Suprapubic skin (tissue), 4 donors: ENCODE measurements at regions not wholly inside any gene's neighbourhood (a gene's known extent, or its start where the extent isn't known, plus 50 kb on each side); places are given as distances from the start of the nearest gene placed in this dataset.
"Not testable (repeated sequence)": the region's sequence is repeated elsewhere in the genome, so short reads cannot be mapped to it uniquely, and the experiment has no call there.

ENCODE experiments used
- DNase-seq, 2 donors: peaks; one replicate each; pipeline ENCODE4 v3.0.0-alpha.2; 2019; ENCODE audit warnings: low spot score in 2 of 2
- H3K27ac ChIP-seq: fragments of 200-600 bp; sonication (generic); one replicate; pipeline ENCODE4 v1.5.1; 2019
- H3K27me3 ChIP-seq: fragments of 200-600 bp; sonication (generic); one replicate; pipeline ENCODE4 v1.5.1; 2019
- H3K36me3 ChIP-seq: fragments of 200-600 bp; sonication (generic); one replicate; pipeline ENCODE4 v1.5.1; 2019
- H3K4me1 ChIP-seq: fragments of 200-600 bp; sonication (generic); one replicate; pipeline ENCODE4 v1.5.1; 2019
- H3K4me3 ChIP-seq: fragments of 200-600 bp; sonication (generic); one replicate; pipeline ENCODE4 v1.5.1; 2019; ENCODE audit warnings: mild to moderate bottlenecking
- H3K9me3 ChIP-seq: fragments of 200-600 bp; sonication (generic); one replicate; pipeline ENCODE4 v1.5.1; 2019
- CTCF ChIP-seq, 2 donors: fragments of 200-600 bp in 1 of 2; fragments of 450-650 bp in 1 of 2; sonication (generic) in 1 of 2; IDR thresholded peaks; one replicate each; pipeline ENCODE4 v1.5.1; 2016 to 2019; ENCODE audit warnings: antibody characterized with exemption in 2 of 2, mild to moderate bottlenecking in 1 of 2, moderate library complexity in 1 of 2
- EP300 ChIP-seq: sonication (generic); formaldehyde crosslinking; IDR thresholded peaks from one replicate; pipeline ENCODE4 v1.6.1; 2017; ENCODE audit warnings: antibody characterized with exemption
- POLR2A ChIP-seq, 2 donors: fragments of 450-650 bp; IDR thresholded peaks; one replicate each; pipeline ENCODE4 v1.6.1; 2017; ENCODE audit warnings: antibody characterized with exemption in 2 of 2, mild to moderate bottlenecking in 2 of 2, moderate library complexity in 2 of 2
- POLR2AphosphoS5 ChIP-seq, 3 donors: sonication (generic); formaldehyde crosslinking; IDR thresholded peaks; one replicate each; pipeline ENCODE4 v1.6.1; 2017; ENCODE audit warnings: antibody characterized with exemption in 3 of 3
- WGBS: methylation state at CpG from one replicate; pipeline ENCODE4 v1.1.5; 2018; 5-methylcytosine and 5-hydroxymethylcytosine counted together

GRCh38 chr13:110000534-110001345, 214.4 kb upstream of the IRS2 start:
- Histone ChIP-seq H3K4me3 (no peak overlapping the region), H3K36me3 (no peaks in the 10 kb centered on the region), H3K27ac (no peak overlapping the region), H3K27me3 (no peaks in the 10 kb centered on the region), H3K9me3 (no peaks in the 10 kb centered on the region), H3K4me1 (no peaks in the 10 kb centered on the region)
- DNase-seq = no peak
- 80% methylated on average over 12 of the region's 12 CpGs for WGBS
- TF ChIP-seq CTCF (IDR thresholded peaks at IDR 0.05) (no peak), EP300 (no peak), POLR2AphosphoS5 (IDR thresholded peaks at IDR 0.05) (no peak), POLR2A (IDR thresholded peaks at IDR 0.05) (no peak)

GRCh38 chr13:109999659-110000533, 213.5 kb upstream of the IRS2 start:
- peak in 1 of 2 donors; percentile 55 for DNase-seq
- H3K4me1 ChIP-seq = no peaks in the 10 kb centered on the region
- whole genome bisulfite sequencing = 48% methylated on average over 21 of the region's 21 CpGs
- H3K27ac ChIP-seq = no peak overlapping the region
- no peaks in the 10 kb centered on the region for H3K36me3 ChIP-seq
- no peaks in the 10 kb centered on the region for H3K9me3 ChIP-seq
- H3K4me3 ChIP-seq = no peak overlapping the region
- TF ChIP-seq POLR2A (IDR thresholded peaks at IDR 0.05) = no peak
- no peak for TF ChIP-seq CTCF (IDR thresholded peaks at IDR 0.05)
- no peak for TF ChIP-seq EP300
- no peak for TF ChIP-seq POLR2AphosphoS5 (IDR thresholded peaks at IDR 0.05)
- H3K27me3 ChIP-seq = no peaks in the 10 kb centered on the region

- no peak overlapping the region for H3K4me3 ChIP-seq
- no peaks in the 10 kb centered on the region for H3K4me1 ChIP-seq
- 52% methylated on average over 5 of the region's 5 CpGs for WGBS
- TF ChIP-seq CTCF (IDR thresholded peaks at IDR 0.05) (no peak), POLR2A (IDR thresholded peaks at IDR 0.05) (no peak), EP300 (no peak), POLR2AphosphoS5 (IDR thresholded peaks at IDR 0.05) (no peak)
- H3K9me3 ChIP-seq = no peaks in the 10 kb centered on the region
- no peaks in the 10 kb centered on the region for H3K36me3 ChIP-seq
- H3K27ac ChIP-seq = no peak overlapping the region
- H3K27me3 ChIP-seq = no peaks in the 10 kb centered on the region
- DNase-seq = no peak
Observed at GRCh38 chr13:109998684-109999533, 212.5 kb upstream of the IRS2 start.

GRCh38 chr13:109998037-109998436, 211.7 kb upstream of the IRS2 start:
- TF ChIP-seq POLR2A (IDR thresholded peaks at IDR 0.05) = no peak
- TF ChIP-seq EP300 = no peak
- no peak for TF ChIP-seq CTCF (IDR thresholded peaks at IDR 0.05)
- TF ChIP-seq POLR2AphosphoS5 (IDR thresholded peaks at IDR 0.05) = no peak
- no peak overlapping the region for H3K4me3 ChIP-seq
- DNase-seq = no peak
- no peaks in the 10 kb centered on the region for H3K9me3 ChIP-seq
- H3K27ac ChIP-seq = no peak overlapping the region
- H3K36me3 ChIP-seq = no peaks in the 10 kb centered on the region
- no peaks in the 10 kb centered on the region for H3K4me1 ChIP-seq
- WGBS = 95% methylated on average over 1 of the region's 1 CpG
- no peaks in the 10 kb centered on the region for H3K27me3 ChIP-seq

GRCh38 chr13:109997056-109997595, 210.7 kb upstream of the IRS2 start:
- WGBS = 68% methylated on average over 5 of the region's 5 CpGs
- not testable (repeated sequence) for H3K27ac ChIP-seq, H3K27me3 ChIP-seq, H3K4me1 ChIP-seq, H3K9me3 ChIP-seq, H3K36me3 ChIP-seq, H3K4me3 ChIP-seq, DNase-seq
